ENCODE measurements at regions not wholly inside any gene's neighbourhood (a gene's known extent, or its start where the extent isn't known, plus 50 kb on each side); places are given as distances from the start of the nearest gene placed in this dataset.

DNA sequence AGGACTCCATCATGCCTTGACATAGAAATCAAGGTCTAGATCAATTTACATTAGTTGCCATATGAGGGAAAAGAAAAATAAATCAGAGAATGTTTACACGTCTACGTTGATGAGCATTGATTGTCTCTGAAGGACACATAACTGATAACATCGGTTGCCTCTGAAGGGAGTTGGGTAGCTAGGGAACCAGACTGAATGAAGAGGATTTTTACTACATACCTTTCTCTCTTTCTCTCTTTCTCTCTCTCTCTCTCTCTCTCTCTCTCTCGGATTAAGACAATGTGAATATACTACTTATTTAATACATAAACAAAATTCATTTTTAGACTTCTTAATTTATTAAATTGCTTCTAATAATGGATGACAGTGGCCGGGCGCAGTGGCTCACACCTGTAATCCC is 118.4 kb upstream of the DAPK1 start:
- TF ChIP-seq CTCF (IDR thresholded peaks at IDR 0.05), result no peak
- TF ChIP-seq POLR2A (IDR thresholded peaks at IDR 0.05), result no peak

Measured in testis (tissue), 2 donors.